Breast epithelium (tissue), 3 donors: ENCODE measurements at regions not wholly inside any gene's neighbourhood (a gene's known extent, or its start where the extent isn't known, plus 50 kb on each side); places are given as distances from the start of the nearest gene placed in this dataset.

Experiments used
- CTCF ChIP-seq, 3 donors: fragments of 450-650 bp; IDR thresholded peaks; one replicate each; pipeline ENCODE4 v1.5.1; 2016 to 2017; ENCODE audit warnings: antibody characterized with exemption in 3 of 3, mild to moderate bottlenecking in 3 of 3, moderate library complexity in 3 of 3
- POLR2A ChIP-seq: fragments of 450-650 bp; IDR thresholded peaks from one replicate; pipeline ENCODE4 v1.6.1; 2016; ENCODE audit warnings: antibody characterized with exemption, mild to moderate bottlenecking, moderate library complexity
- POLR2AphosphoS5 ChIP-seq, 3 donors: sonication (generic); formaldehyde crosslinking; IDR thresholded peaks; one replicate each; pipeline ENCODE4 v1.6.1; 2017; ENCODE audit warnings: antibody characterized with exemption in 3 of 3

GRCh38 chr18:30622104-30622503 lies 420.4 kb downstream of the DSC3 start:
- no peak for TF ChIP-seq POLR2AphosphoS5 (IDR thresholded peaks at IDR 0.05)
- no peak for TF ChIP-seq CTCF (IDR thresholded peaks at IDR 0.05)
- no peak for TF ChIP-seq POLR2A
